ENCODE measurements at regions not wholly inside any gene's neighbourhood (a gene's known extent, or its start where the extent isn't known, plus 50 kb on each side); places are given as distances from the start of the nearest gene placed in this dataset.

- no peak for DNase-seq (ENCODE audit: extremely low read depth in 1 of 2, low read depth in 1 of 2)
Measured at GRCh38 chr6:165883851-165884640, 221.0 kb upstream of the PDE10A start.

- DNase-seq (ENCODE audit: extremely low read depth in 1 of 2, low read depth in 1 of 2): no peak
Measured at GRCh38 chr6:165881806-165882205, 218.8 kb upstream of the PDE10A start.

DNA sequence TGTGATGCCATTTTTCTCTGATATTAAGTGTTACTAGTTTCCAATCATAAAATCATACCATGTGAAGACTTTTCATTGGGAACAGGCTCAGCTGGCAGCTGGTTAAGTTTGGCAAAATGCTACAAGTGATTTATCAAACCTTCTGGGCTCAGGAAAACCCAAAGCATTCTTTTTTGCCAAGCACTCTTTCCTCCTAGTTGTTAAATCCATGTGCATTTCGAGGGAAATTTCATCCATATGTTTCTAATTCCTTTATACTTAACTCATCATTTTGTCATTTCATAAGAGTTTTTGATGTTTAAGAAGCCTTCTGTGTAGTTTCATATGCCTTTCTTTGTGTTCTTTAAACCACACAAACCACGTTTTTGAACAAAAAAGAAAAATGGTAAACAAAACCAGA, 217.6 kb upstream of the PDE10A start:
- DNase-seq (ENCODE audit: extremely low read depth in 1 of 2, low read depth in 1 of 2): no peak

GRCh38 chr6:165877773-165878172, 214.7 kb upstream of the PDE10A start:
- DNase-seq (ENCODE audit: extremely low read depth in 1 of 2, low read depth in 1 of 2): no peak

DNA sequence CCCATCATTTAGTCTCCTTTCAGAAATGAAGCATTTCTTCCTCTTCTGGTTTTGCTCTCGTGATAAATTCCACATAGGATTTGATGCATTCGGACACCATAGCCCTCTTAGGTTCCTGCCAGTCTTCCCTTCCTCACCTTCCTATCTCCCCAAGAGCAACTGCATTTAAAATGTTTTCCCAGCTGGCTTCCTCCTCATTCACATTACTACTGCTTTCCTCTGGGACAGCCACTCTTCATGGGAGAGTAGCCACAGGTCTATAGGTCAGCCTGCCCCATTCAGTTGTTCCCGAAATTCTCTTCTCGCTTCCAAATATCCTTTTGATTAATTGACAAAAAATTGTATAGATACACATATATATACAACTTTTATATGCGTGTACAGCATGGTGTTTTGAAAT, 214.2 kb upstream of the PDE10A start:
- no peak for DNase-seq (ENCODE audit: extremely low read depth in 1 of 2, low read depth in 1 of 2)

DNA sequence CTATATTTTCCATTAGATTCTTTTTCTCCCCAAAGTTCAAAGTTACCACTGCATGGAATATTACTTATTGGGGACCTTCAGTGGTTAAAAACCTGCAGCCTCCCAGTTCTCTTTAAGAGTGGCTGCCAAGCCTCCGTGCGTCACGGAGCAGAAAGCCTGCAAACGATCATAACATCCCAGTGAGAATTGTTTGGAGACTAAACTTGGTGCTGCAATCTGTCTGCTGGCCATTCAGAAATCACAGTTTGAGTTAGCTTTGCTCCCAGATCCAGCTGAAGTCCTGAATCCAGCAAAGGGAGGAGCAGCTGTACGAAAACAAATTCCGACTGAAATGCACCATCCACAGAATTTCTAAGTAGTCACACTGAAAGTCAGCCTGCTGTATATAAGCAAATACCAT, 213.5 kb upstream of the PDE10A start:
- DNase-seq (ENCODE audit: extremely low read depth in 1 of 2, low read depth in 1 of 2): no peak

- no peak for DNase-seq (ENCODE audit: extremely low read depth in 1 of 2, low read depth in 1 of 2)
Measured at GRCh38 chr6:165875946-165876345, 212.9 kb upstream of the PDE10A start.

GRCh38 chr6:165873976-165874375, 210.9 kb upstream of the PDE10A start:
- DNase-seq (ENCODE audit: extremely low read depth in 1 of 2, low read depth in 1 of 2): no peak

DNA sequence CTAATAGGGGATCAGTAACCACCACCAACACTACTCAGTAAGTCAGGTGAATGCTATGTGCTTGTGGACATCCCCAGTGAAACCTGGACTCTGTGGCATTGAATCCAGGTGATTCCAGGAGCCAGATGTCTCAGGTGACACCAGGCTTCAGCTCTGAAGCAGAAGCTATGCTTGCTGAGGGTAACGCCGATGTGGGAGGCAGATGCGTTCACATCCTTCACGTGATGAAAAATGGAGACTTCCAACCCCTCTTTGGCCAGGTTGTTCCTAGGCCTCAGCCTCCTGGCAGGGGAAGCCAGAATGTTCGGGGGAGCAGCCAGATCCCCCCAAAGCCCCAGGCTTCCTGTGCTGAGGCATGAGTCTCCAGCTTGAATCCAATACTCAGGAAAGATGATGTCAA, 209.8 kb upstream of the PDE10A start:
- DNase-seq (ENCODE audit: extremely low read depth in 1 of 2, low read depth in 1 of 2): no peak

GRCh38 chr6:165872311-165872710, 209.3 kb upstream of the PDE10A start:
- no peak for DNase-seq (ENCODE audit: extremely low read depth in 1 of 2, low read depth in 1 of 2)

- no peak for DNase-seq (ENCODE audit: extremely low read depth in 1 of 2, low read depth in 1 of 2)
Measured at GRCh38 chr6:165871571-165871970, 208.5 kb upstream of the PDE10A start.

- no peak for DNase-seq (ENCODE audit: extremely low read depth in 1 of 2, low read depth in 1 of 2)
Measured at GRCh38 chr6:165869526-165869925, 206.5 kb upstream of the PDE10A start.

DNA sequence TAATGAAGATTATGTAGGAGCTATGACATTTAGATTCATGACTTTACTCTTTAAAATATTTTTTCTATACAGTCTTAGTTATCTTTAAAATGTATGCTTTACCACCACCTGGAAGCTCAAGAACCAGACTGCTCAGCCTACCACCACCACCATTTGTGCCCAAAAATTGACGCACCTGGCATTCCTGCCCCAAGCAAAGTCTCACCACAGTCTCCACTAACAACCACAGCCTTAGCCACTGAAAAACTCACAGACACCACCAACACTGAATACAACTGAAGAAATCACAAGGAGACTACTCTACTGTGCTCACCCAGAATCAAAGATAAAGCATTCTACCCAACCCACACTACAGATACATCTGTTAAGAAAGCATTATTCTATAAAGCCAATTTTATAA, 201.9 kb upstream of the PDE10A start:
- DNase-seq (ENCODE audit: extremely low read depth in 1 of 2, low read depth in 1 of 2): no peak

GRCh38 chr6:165864218-165864617, 201.2 kb upstream of the PDE10A start:
- DNase-seq (ENCODE audit: extremely low read depth in 1 of 2, low read depth in 1 of 2): no peak

DNA sequence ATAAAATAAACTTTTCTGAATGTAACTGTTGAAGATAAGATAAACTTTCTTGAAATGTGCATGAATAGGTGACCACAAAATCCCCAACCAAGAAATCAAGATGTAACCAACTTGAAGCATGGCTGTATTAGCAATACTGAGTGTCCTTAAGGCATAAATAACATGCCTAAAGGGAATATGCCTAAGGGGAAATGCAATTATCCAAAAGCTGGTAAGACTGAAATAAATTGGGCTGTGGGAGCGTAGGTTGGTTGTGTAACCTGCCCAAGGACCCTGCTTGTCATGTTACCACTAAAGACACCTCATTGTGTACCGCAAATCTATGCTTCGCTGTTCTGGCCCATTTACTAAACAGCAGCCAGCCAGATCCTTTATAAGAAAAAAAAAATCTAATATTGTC, 200.8 kb upstream of the PDE10A start:
- DNase-seq (ENCODE audit: extremely low read depth in 1 of 2, low read depth in 1 of 2): no peak

GRCh38 chr6:165862813-165863212, 199.8 kb upstream of the PDE10A start:
- no peak for DNase-seq (ENCODE audit: extremely low read depth in 1 of 2, low read depth in 1 of 2)

- no peak for DNase-seq (ENCODE audit: extremely low read depth in 1 of 2, low read depth in 1 of 2)
Measured at GRCh38 chr6:165861226-165861625, 198.2 kb upstream of the PDE10A start.

GRCh38 chr6:165858586-165858985, 195.5 kb upstream of the PDE10A start:
- DNase-seq (ENCODE audit: extremely low read depth in 1 of 2, low read depth in 1 of 2): no peak

GRCh38 chr6:165855856-165856255, 192.8 kb upstream of the PDE10A start:
- DNase-seq (ENCODE audit: extremely low read depth in 1 of 2, low read depth in 1 of 2): no peak

DNA sequence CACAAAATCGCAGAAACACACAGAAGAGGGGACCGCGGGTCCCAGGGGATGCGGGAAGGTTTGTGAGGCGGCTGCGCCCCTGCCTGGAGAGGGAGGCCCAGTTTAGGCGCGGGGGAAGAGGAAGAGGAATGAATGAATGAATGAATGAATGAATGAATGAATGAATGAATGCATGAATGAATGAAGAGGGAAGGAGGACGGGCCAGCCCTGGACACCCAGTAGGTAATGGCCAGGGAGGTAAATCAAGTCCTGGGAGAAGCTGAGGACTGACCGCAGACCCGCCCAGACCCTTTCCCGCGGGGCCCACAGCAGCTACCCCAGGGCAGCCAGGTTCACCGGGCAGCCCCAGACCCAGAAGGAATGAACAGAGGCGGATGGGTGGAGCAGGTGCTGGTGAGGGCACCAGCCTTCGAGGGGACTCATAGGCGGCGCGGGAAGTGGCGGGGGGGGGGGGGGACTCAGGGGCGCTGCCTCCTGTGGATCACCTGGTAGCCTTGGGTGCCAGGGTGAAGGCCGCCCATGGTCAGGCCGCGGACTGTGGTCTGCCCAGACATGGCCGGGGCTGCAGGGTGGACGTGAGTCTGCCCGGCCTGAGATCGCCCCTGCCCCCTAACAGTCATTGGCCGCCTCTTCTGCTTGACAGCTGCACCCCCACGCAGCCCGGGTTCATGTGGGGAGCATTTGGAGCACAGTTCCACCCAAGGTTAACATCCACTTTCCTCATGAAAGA, 192.0 kb upstream of the PDE10A start:
- DNase-seq (ENCODE audit: extremely low read depth in 1 of 2, low read depth in 1 of 2): no peak

- DNase-seq (ENCODE audit: extremely low read depth in 1 of 2, low read depth in 1 of 2): no peak
Measured at GRCh38 chr6:165854061-165854862, 191.2 kb upstream of the PDE10A start.

DNA sequence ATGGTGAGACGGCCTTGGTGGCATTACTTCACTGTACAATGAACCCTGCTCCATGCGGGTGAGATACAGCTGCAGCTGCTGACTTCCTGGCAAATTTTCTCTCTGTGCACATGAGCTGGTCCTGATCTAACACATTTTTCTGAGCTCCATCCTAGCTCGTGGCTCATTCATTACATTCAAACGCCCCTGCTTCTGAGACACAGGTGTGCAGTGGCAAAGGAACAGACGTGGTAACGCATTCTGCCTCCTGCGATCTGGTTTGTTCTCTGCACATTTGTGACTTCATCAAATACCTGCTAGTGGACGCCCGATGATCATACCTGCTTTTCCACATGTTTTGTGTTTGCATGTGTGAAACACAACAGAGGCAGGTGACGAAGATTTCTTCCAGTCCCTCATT, 189.6 kb upstream of the PDE10A start:
- DNase-seq (ENCODE audit: extremely low read depth in 1 of 2, low read depth in 1 of 2): no peak

All from stimulated activated CD8-positive, alpha-beta memory T cell treated with anti-CD3 and anti-CD28 coated beads, Interleukin-7, amount 100 ng/mL, for 48 hours (primary cell).